Thoracic aorta (tissue), 2 donors: ENCODE measurements at regions not wholly inside any gene's neighbourhood (a gene's known extent, or its start where the extent isn't known, plus 50 kb on each side); places are given as distances from the start of the nearest gene placed in this dataset.

Source experiments
- ATAC-seq: fragments of 150-250 bp; one replicate; pipeline ENCODE4 v1.8.0; 2017; ENCODE audit warnings: low read depth; ENCODE audit not compliant: insufficient number of reproducible peaks, low FRiP score
- DNase-seq: peaks from one replicate; pipeline ENCODE4 v3.0.0-alpha.2; 2020; ENCODE audit warnings: low spot score
- H3K27ac ChIP-seq, 2 donors: fragments of 200-600 bp; sonication (generic); 1 replicate in 1 of 2; 2 replicates in 1 of 2; pipeline ENCODE4 v1.5.1; 2016; ENCODE audit warnings: mild to moderate bottlenecking in 2 of 2, moderate library complexity in 2 of 2
- H3K27me3 ChIP-seq: fragments of 200-600 bp; sonication (generic); replicated peaks from 2 replicates; pipeline ENCODE4 v1.6.0; 2016; ENCODE audit warnings: mild to moderate bottlenecking; ENCODE audit not compliant: insufficient read depth
- H3K36me3 ChIP-seq: fragments of 200-600 bp; sonication (generic); one replicate; pipeline ENCODE4 v1.5.1; 2016
- H3K4me1 ChIP-seq, 2 donors: fragments of 200-600 bp; sonication (generic); 1 replicate in 1 of 2; 2 replicates in 1 of 2; pipeline versions ENCODE4 v1.5.1 to v1.6.0; 2016; ENCODE audit warnings: low read depth in 2 of 2, mild to moderate bottlenecking in 1 of 2; ENCODE audit not compliant: control insufficient read depth in 1 of 2
- H3K4me3 ChIP-seq: fragments of 200-600 bp; sonication (generic); 2 replicates; pipeline ENCODE4 v1.5.1; 2016; ENCODE audit warnings: mild to moderate bottlenecking
- H3K9me3 ChIP-seq: fragments of 200-600 bp; sonication (generic); 2 replicates; pipeline ENCODE4 v1.5.1; 2016
- TF ChIP-seq, protein P1 (sequence below): fragments of 200-600 bp; sonication (generic); IDR thresholded peaks from one replicate; pipeline ENCODE4 v1.5.1; 2019; ENCODE audit warnings: antibody characterized with exemption

- Histone ChIP-seq H3K4me1 (no peaks in the 10 kb centered on the region), H3K36me3 (no peaks in the 10 kb centered on the region), H3K9me3 (no peaks in the 10 kb centered on the region), H3K4me3 (no peak overlapping the region), H3K27ac (no peak overlapping the region), H3K27me3 (no peaks in the 10 kb centered on the region)
- no peak for ATAC-seq
- TF ChIP-seq, protein P1, sequence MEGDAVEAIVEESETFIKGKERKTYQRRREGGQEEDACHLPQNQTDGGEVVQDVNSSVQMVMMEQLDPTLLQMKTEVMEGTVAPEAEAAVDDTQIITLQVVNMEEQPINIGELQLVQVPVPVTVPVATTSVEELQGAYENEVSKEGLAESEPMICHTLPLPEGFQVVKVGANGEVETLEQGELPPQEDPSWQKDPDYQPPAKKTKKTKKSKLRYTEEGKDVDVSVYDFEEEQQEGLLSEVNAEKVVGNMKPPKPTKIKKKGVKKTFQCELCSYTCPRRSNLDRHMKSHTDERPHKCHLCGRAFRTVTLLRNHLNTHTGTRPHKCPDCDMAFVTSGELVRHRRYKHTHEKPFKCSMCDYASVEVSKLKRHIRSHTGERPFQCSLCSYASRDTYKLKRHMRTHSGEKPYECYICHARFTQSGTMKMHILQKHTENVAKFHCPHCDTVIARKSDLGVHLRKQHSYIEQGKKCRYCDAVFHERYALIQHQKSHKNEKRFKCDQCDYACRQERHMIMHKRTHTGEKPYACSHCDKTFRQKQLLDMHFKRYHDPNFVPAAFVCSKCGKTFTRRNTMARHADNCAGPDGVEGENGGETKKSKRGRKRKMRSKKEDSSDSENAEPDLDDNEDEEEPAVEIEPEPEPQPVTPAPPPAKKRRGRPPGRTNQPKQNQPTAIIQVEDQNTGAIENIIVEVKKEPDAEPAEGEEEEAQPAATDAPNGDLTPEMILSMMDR: no peak
- DNase-seq: no peak
These were observed 59.7 kb upstream of the ASIP start for GRCh38 chr20:34181484-34181883.

- no peaks in the 10 kb centered on the region for H3K27me3 ChIP-seq
- DNase-seq: no peak
- ATAC-seq: no peak
- H3K9me3 ChIP-seq: no peaks in the 10 kb centered on the region
- no peaks in the 10 kb centered on the region for H3K36me3 ChIP-seq
- no peaks in the 10 kb centered on the region for H3K4me1 ChIP-seq
- no peak overlapping the region for H3K4me3 ChIP-seq
- H3K27ac ChIP-seq: no peak overlapping the region
- TF ChIP-seq, protein P1: no peak
These were observed 55.2 kb upstream of the ASIP start for GRCh38 chr20:34185766-34186620.

DNA sequence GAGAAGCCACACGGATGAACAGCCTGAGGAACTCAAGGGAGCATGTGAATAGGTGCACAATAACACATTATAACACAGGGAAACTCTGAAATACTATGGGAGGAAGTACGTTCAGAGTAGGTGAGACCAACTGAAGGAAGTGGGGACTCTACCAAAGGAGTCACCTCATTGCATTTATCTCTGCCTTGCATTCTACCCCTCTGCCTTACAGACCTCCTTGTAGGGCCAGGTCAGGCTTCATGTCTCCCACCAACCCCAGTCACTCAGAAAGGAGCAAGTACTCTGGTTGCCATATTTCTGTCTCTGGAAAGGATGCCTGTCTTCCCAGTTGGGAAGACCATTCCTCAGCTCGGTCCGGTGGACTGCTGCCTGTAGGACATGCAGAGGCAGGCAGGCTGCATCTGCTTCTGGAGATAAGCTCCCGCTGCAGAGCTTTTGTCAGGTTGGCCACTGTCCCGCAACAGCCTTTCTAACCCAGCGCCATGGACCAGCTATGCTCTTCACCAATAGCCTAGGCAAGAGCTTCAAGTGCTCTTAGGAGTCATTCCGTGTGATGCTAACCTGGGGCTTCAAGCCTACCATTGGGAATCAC lies 51.6 kb upstream of the ASIP start:
- Histone ChIP-seq H3K27ac (no peak overlapping the region), H3K36me3 (no peaks in the 10 kb centered on the region), H3K9me3 (no peaks in the 10 kb centered on the region), H3K27me3 (no peaks in the 10 kb centered on the region), H3K4me1 (no peaks in the 10 kb centered on the region), H3K4me3 (no peak overlapping the region)
- TF ChIP-seq, protein P1: no peak
- DNase-seq: no peak
- ATAC-seq: no peak

DNA sequence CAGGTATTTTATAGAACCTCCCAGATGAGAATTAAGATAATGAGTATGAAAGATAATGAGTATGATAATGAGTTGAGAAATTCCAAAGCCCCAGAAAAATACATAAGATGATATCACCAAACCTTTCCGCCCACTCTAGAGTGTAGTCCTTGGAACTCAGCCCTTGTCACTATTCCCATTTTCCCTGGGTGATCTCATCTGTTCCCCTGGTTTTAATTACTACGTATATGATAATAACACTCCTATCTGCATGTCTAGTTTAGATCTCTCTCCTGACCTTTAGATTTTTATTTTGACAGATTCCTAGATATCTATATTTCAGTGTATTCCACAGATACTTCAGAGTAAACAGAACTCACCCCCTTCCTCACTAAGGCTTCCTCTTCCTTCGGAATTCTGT lies 51.0 kb upstream of the ASIP start:
- H3K4me3 ChIP-seq: no peak overlapping the region
- no peaks in the 10 kb centered on the region for H3K27me3 ChIP-seq
- TF ChIP-seq, protein P1: no peak
- H3K36me3 ChIP-seq: no peaks in the 10 kb centered on the region
- H3K9me3 ChIP-seq: no peaks in the 10 kb centered on the region
- DNase-seq: no peak
- no peak for ATAC-seq
- H3K4me1 ChIP-seq: no peaks in the 10 kb centered on the region
- no peak overlapping the region for H3K27ac ChIP-seq

DNA sequence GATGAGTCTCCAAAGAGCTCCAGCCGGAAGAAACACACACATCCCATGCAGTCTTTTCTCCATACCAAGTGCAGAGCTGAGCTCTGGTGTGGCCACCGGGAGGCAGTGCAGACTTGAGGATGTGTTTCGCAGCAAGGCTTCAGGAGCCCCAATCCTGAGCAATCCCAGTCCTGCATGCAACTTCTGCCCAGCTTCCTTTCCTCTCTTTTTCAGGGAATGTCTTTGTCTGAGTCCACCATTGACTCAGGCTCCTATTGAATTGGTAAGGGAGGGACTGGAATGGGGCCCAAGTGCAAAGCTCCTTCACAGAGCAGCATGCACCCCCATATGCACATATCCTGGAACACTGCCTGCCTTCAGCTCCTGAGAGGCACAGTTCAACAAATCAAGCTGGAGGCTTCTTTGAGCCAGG lies 50.5 kb upstream of the ASIP start:
- no peaks in the 10 kb centered on the region for H3K36me3 ChIP-seq
- no peaks in the 10 kb centered on the region for H3K4me1 ChIP-seq
- TF ChIP-seq, protein P1: peak; percentile 38
- H3K27ac ChIP-seq: no peak overlapping the region
- no peak overlapping the region for H3K4me3 ChIP-seq
- ATAC-seq: no peak
- DNase-seq: no peak
- no peaks in the 10 kb centered on the region for H3K9me3 ChIP-seq
- no peaks in the 10 kb centered on the region for H3K27me3 ChIP-seq
